Right renal cortex interstitium (tissue), 3 donors: ENCODE measurements at regions not wholly inside any gene's neighbourhood (a gene's known extent, or its start where the extent isn't known, plus 50 kb on each side); places are given as distances from the start of the nearest gene placed in this dataset.

ENCODE experiments used
- DNase-seq, 3 donors: peaks; one replicate each; pipeline ENCODE4 v3.0.0-alpha.2; 2013; ENCODE audit warnings: low read depth in 3 of 3, low spot score in 2 of 3

DNA sequence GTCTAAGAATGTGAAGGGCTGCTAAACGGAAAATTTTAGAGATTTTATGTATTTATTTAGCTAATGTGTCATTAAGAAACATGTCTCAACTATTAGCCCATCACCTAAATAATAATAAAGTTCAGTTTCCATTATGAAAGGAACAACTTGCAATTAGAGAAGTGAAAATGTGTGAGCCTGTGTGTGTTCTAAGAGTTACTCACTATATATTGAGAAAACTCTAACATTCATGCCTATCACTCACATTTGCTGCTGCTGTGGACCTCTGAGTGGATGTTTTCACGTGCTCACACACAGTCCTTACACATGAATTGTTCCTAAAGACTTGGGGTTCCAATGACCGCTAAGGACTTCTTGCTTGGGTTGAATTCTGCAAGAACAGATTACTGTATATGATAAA is 364.0 kb downstream of the TMA16 start:
- DNase-seq = no peak

- no peak for DNase-seq
These were observed 368.6 kb downstream of the TMA16 start for GRCh38 chr4:163863082-163863481.

GRCh38 chr4:163865010-163865409 is 370.5 kb downstream of the TMA16 start:
- DNase-seq = no peak

GRCh38 chr4:163866728-163867315 is 372.3 kb downstream of the TMA16 start:
- no peak for DNase-seq

- DNase-seq = no peak
These were observed 374.0 kb downstream of the TMA16 start for GRCh38 chr4:163868445-163868844.

- DNase-seq = no peak
These were observed 376.6 kb downstream of the TMA16 start for GRCh38 chr4:163871078-163871477.

- no peak for DNase-seq
These were observed 380.8 kb downstream of the TMA16 start for GRCh38 chr4:163875327-163875726.

DNA sequence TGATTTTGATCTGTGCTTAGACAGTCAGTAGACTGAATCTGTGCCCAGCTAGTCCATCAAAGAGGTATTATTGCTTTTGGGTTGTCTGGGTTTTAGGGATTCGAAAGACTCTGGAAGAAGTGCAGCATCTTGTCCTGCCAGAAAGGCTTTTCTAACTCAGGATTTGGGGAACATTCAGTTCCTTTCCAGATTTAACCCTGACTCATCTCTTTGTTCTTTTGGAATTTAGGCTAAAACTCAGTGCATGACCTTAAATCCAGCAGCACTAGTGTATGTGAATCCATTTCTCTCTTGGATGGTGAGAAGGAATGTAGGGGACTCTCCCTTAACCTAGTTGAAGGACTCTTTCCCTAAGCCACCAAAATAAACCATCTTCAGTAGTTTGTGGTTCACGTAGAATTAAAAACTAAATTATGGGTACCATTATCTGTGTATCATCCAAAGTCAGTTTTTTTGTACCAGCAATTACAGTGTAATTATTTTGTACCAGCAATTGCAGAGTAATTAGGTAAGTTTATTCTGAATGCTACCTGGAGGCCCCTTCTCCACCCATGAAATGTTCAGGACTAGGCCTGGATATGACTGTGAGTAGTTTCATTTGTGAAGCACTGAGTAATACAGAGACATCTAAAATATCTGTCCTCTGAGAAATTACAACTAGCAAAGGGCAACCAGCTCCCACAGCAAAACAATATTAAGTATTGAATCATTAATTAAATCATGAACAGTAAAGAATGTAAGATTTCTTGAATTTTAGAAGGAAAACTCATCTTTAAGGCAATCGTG is 384.0 kb downstream of the TMA16 start:
- no peak for DNase-seq

DNA sequence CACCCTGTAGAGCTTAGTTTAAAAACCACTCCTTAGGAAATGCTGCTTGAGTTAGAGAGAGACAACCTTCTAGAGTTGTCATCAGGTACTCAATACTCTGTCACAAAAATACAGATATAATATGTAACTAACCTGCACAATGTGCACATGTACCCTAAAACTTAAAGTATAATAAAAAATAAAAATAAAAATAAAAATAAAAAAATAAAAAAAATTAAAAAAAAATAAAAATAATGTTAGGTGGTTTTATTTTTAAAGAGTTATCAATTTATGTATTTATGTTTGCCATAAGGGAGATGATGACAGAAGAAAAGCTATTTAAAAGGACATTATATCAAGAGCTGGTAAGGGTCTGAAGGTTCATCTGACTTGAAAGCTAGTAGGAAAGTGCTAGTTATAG is 397.9 kb downstream of the TMA16 start:
- DNase-seq = no peak

DNA sequence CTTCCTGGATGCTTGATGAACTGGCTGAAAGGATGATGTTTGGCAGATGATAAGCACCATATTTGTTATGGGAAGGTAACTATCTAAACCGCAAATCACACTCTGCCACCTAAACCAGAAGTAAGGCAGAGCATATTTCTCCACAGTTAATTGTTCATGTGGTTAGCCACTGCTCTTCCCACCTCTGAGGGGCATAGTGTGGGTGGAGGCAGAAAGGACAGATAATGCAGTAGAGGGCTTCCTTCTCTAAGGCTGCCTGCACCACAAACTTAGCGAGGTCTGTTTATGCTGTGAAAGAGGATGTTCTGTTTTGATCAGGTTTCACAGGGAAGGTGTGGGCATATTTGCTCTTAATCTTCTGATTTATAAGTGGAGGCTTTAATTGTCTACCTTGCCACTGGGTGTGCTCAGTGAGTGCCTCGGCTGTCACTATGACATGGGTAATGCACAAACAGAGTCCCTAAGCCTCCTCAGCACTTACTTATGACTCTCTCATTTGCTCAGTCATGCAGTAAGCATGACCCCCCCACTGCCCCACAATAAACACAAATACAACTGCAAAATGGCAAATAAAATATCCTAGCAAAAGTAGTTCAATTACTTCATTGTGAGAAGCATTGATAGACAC is 401.0 kb downstream of the TMA16 start:
- no peak for DNase-seq

DNA sequence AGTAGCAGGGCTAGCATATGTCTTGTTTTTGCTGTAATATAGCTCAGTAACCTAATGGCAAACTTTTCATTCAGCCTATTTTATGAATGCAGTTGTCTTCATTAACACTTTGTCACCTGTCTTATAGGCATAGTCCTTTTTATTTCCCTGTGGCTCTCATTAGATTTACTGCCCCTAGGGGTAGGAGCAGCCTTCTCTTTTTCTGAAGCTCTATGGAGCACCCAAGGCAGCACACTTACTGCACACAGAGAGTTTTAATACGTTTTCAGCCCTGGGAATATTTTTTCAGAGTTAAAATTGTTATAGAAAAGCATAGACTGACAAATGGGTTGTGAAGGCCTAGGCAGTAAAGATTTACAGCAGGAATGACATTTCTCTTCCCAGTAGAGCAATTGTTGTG is 406.8 kb downstream of the TMA16 start:
- DNase-seq = no peak

DNA sequence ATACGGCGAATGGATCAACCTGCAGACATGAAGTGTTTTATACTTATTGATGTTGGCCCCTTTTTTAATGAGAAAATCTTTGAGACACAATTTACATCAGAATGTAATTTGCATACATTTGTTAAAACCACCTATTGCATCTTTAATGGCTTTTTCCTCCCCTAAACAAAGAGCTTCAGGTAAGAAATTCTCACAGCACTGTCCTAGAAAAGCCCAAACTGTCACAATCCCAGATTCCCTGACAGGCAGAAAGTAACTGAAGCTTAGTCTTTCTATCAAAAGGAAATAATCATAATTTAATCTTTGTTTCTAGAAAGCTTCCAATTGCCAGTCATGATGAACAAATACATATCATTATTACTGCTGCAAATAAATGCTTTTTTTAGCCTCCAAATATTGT is 407.9 kb downstream of the TMA16 start:
- no peak for DNase-seq

DNA sequence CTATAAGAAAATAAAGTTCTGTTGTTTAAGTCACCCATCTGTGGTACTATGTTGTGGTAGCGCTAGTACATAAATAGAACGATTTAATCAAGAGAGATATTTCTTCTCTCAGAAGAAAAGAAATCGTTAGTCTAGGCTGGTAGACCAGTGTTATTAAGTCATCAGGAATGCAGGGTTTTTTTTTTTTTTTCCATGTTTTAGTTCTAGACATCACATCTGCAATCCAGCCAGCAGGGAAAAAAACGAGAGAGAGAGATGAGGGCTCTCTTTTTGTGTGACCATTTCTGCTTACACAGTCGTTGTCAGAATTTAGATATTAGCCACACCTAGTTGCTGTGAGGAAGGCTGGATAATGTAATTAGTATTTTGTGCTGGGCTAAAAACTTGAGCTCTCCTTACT is 417.4 kb downstream of the TMA16 start:
- DNase-seq = no peak

GRCh38 chr4:163913571-163913970 is 419.1 kb downstream of the TMA16 start:
- no peak for DNase-seq

GRCh38 chr4:163915896-163916295 is 421.4 kb downstream of the TMA16 start:
- no peak for DNase-seq

DNA sequence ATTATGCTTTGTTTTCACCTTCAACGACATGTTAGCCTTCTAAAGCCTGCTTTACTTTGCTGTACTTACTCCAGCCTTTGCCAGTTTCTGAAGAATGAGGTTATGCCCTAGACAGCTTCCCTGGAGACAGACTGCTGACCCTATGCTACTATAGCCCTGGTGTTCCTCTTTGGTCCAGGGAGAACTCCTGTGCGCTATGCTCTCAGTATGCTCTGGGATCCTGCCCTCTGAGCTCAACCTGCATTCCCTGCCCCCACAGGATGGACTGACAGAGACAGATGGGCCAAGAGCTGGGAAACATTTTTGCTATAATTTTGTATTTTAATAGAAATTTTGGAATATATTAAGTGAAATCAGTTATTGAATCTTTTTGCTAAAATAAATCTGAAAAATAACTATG is 425.9 kb downstream of the TMA16 start:
- DNase-seq = no peak

DNA sequence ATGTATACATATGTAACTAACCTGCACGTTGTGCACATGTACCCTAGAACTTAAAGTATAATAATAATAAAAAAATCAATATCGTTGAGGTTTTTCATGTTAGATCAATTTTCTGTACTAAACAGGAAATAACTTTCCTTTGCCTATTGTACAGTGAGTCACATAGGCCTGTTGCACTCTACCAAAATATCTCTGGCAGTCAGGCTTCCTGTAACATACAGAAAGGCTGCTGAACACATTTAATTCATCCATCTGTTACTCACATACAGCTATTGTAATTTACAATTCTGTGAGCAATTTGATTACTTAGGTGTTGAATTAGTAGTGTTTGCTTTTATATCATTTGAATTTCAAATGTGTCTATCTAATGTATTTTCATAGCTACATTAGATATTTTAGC is 427.8 kb downstream of the TMA16 start:
- no peak for DNase-seq

GRCh38 chr4:163923092-163923491 is 428.6 kb downstream of the TMA16 start:
- no peak for DNase-seq

GRCh38 chr4:163930086-163930485 is 435.6 kb downstream of the TMA16 start:
- no peak for DNase-seq

- no peak for DNase-seq
These were observed 438.0 kb downstream of the TMA16 start for GRCh38 chr4:163932504-163932903.

GRCh38 chr4:163939597-163939996 is 445.1 kb downstream of the TMA16 start:
- DNase-seq = no peak

GRCh38 chr4:163941221-163941905 is 446.9 kb downstream of the TMA16 start:
- no peak for DNase-seq
